ENCODE measurements at regions not wholly inside any gene's neighbourhood (a gene's known extent, or its start where the extent isn't known, plus 50 kb on each side); places are given as distances from the start of the nearest gene placed in this dataset.

- no peak for TF ChIP-seq SP1 (IDR thresholded peaks at IDR 0.05)
- no peak for TF ChIP-seq NFRKB (IDR thresholded peaks at IDR 0.05)
- TF ChIP-seq ARNT (IDR thresholded peaks at IDR 0.05): no peak
These were observed 1064.9 kb downstream of the NCAM2 start for GRCh38 chr21:22063140-22063539.
